WERI-Rb-1 (cell line): ENCODE measurements at regions not wholly inside any gene's neighbourhood (a gene's known extent, or its start where the extent isn't known, plus 50 kb on each side); places are given as distances from the start of the nearest gene placed in this dataset.

Experiments
- DNase-seq: peaks from one replicate; pipeline ENCODE4 v3.0.0-alpha.2; 2020
- H3K27ac ChIP-seq: fragments of 250-450 bp; sonication (Bioruptor Pico); 2 replicates; pipeline ENCODE4 v1.5.1; 2020; ENCODE audit warnings: mild to moderate bottlenecking, moderate library complexity
- H3K27me3 ChIP-seq: fragments of 250-450 bp; sonication (Bioruptor Pico); 2 replicates; pipeline ENCODE4 v1.5.1; 2021; ENCODE audit warnings: mild to moderate bottlenecking, low read depth, moderate library complexity; ENCODE audit not compliant: insufficient read depth, severe bottlenecking
- H3K36me3 ChIP-seq: fragments of 250-450 bp; sonication (Bioruptor Pico); 2 replicates; pipeline ENCODE4 v1.5.1; 2020; ENCODE audit warnings: mild to moderate bottlenecking, moderate library complexity
- H3K4me3 ChIP-seq: 2 replicates; pipeline ENCODE4 v1.5.1; 2011; ENCODE audit warnings: low read depth, mild to moderate bottlenecking, control low read depth, low read length
- H3K9me3 ChIP-seq: fragments of 250-450 bp; sonication (Bioruptor Pico); 2 replicates; pipeline ENCODE4 v1.5.1; 2021; ENCODE audit warnings: mild to moderate bottlenecking, moderate library complexity; ENCODE audit not compliant: severe bottlenecking
- TF ChIP-seq, protein P1 (sequence below): IDR thresholded peaks from 2 replicates; pipeline ENCODE4 v1.5.1; 2011; ENCODE audit warnings: low read depth, mild to moderate bottlenecking, control low read depth, inconsistent platforms, low read length

DNA sequence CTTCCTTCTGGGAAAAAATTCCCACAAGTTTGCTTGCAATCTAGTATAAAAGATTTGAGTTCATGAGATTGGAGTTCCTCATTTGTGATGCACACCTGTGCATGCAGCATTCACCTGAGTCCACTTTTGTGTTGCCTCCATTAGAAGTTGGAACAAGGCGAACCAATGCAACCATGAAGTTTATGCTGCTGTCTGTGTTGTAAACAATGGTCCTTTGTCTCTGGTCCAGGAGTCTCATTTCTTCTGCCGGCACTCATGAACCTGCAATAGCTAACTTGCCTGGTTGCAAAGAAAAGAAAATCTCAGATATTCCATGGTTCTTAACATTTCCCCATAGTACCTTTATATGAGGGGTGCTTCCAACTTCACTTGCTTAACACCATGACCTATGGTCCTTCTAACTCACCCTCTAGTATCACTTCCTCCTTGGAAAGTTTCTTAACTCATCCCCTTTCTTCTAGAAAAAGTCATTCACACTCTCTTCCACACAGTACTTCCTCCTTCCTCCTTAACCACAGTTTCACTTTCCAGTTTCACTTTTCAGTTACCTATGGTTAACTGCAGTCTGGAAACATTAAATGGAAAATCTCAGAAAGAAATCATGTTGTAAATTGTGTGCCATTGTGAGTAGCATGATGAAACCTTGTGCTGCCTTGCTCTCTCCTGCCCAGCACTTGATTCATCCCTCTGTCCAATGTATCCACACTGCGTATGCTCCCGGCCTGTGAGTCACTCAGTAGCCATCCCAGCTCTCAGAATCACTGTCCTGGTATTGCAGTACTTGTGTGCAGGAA lies 128.8 kb upstream of the TRIB2 start:
- DNase-seq, result no peak

DNA sequence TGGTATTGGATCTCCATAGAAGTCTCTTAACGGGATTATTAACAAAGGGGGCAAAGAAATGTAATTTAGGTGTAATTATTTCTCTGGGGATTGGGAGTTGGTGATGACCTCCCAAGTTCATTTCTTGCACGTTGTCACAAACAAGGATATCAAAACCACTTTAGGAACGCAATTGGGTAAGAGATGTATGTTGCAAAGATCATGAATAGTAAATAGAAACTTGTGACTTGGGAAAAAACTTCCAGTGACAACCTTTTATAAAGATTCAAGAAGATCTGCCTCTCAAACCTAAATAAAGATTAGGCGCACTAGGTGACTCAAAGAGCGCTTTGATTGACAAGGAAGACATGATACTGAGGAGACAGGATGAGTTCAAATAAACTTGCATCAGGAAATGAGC lies 127.8 kb upstream of the TRIB2 start:
- Histone ChIP-seq H3K9me3 (no peaks in the 10 kb centered on the region), H3K4me3 (no peak overlapping the region), H3K27ac (no peak overlapping the region), H3K27me3 (no peaks in the 10 kb centered on the region), H3K36me3 (no peaks in the 10 kb centered on the region)
- TF ChIP-seq, protein P1, sequence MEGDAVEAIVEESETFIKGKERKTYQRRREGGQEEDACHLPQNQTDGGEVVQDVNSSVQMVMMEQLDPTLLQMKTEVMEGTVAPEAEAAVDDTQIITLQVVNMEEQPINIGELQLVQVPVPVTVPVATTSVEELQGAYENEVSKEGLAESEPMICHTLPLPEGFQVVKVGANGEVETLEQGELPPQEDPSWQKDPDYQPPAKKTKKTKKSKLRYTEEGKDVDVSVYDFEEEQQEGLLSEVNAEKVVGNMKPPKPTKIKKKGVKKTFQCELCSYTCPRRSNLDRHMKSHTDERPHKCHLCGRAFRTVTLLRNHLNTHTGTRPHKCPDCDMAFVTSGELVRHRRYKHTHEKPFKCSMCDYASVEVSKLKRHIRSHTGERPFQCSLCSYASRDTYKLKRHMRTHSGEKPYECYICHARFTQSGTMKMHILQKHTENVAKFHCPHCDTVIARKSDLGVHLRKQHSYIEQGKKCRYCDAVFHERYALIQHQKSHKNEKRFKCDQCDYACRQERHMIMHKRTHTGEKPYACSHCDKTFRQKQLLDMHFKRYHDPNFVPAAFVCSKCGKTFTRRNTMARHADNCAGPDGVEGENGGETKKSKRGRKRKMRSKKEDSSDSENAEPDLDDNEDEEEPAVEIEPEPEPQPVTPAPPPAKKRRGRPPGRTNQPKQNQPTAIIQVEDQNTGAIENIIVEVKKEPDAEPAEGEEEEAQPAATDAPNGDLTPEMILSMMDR, result no peak
- no peak for DNase-seq

More for the DNA sequence above, 128.8 kb upstream of the TRIB2 start:
- Histone ChIP-seq H3K36me3 (no peaks in the 10 kb centered on the region), H3K27ac (no peak overlapping the region), H3K9me3 (no peaks in the 10 kb centered on the region), H3K4me3 (no peak overlapping the region), H3K27me3 (no peaks in the 10 kb centered on the region)
- TF ChIP-seq, protein P1, result no peak

DNA sequence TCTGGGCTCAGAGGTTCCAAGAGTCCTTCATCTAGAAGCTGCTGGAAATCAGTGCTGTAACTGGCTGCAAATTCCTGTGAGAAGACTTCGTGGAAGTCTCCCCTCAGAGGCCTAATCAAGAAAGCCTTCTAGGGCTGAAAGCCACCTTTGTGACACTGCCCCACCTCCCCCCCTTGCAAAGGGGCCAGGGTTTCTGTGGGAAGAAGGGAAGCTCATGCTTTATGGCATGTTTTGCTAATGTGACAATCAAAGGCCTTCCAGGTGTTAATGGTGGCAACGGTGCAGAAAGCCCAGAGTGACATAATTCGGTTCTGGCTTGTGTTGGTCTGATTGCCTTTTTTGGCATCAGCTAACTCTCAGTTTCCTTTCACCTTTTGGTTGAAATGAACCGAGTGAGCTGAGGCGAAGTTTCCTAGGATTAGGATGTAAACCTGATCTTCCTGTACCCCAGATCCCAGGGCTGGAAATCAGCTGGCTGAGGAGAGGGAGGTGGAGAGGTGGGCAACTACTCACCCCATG lies 126.9 kb upstream of the TRIB2 start:
- Histone ChIP-seq H3K4me3 (no peak overlapping the region), H3K27ac (no peak overlapping the region), H3K27me3 (no peaks in the 10 kb centered on the region), H3K36me3 (no peaks in the 10 kb centered on the region), H3K9me3 (no peaks in the 10 kb centered on the region)
- no peak for DNase-seq
- TF ChIP-seq, protein P1, result no peak

DNA sequence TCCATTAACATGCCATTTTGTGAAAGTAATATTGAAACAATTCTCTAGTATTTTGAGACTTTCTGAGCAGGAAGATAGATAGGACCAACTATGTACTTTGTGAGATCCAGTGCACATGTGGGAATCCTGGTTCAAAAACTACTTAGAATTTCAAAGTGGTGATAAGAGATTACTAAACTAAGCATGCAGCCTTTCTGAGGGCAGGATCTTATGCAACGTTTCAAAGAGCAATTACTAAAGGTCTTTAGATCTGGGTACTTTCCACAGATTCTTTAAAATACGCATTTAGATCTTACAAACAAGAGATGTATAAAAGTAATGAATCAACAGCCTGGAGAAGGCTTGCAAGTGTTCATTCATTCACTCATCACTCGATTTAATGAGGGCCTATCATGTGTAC lies 124.4 kb upstream of the TRIB2 start:
- no peak for DNase-seq
- H3K27ac ChIP-seq, result no peak overlapping the region
- H3K4me3 ChIP-seq, result no peak overlapping the region
- no peaks in the 10 kb centered on the region for H3K36me3 ChIP-seq
- no peaks in the 10 kb centered on the region for H3K27me3 ChIP-seq
- TF ChIP-seq, protein P1, result no peak
- no peaks in the 10 kb centered on the region for H3K9me3 ChIP-seq

DNA sequence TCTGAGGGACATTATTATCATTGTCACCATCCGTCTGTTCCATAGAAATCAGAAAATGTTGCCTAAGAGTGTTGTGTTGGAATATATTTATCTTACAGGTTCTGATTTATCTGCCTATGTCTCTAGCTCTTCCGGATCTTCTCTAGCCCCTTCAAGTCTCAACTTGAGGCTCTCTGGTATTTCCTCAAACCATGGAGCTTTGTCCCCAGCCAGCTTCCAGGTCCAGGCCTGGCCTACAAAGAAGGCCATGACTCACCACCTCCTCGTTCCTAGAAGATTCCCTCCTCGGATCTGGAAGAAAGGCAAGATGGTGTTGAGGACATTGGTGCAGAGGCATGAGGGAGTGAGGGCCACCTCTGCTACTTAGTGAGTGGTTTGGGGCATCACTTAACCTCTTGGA lies 122.1 kb upstream of the TRIB2 start:
- Histone ChIP-seq H3K27ac (no peak overlapping the region), H3K9me3 (no peaks in the 10 kb centered on the region), H3K4me3 (no peak overlapping the region), H3K36me3 (no peaks in the 10 kb centered on the region), H3K27me3 (no peaks in the 10 kb centered on the region)
- TF ChIP-seq, protein P1, result no peak
- no peak for DNase-seq

DNA sequence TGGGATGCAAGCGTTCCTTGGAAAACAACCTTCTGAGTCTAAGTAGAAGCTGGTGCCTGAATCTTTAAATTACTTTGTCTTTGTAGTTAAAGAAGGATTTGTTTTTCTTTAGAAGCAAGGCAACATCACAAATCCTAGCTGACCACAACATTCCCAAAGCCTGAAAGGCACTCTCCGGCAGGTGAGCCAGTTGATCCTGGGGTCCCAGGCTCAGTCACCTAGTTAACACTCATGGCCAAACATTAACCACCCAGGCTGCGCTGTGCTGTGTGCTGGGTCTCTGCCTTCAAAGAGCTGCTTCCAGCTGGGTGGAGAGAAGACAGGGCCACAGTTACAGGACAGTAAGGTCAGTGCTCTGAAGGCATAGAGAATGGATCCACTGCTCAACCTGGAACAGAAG lies 120.0 kb upstream of the TRIB2 start:
- Histone ChIP-seq H3K27me3 (no peaks in the 10 kb centered on the region), H3K36me3 (no peaks in the 10 kb centered on the region), H3K4me3 (no peak overlapping the region), H3K27ac (no peak overlapping the region), H3K9me3 (no peaks in the 10 kb centered on the region)
- no peak for DNase-seq
- TF ChIP-seq, protein P1, result no peak
